NT2/D1 (cell line): ENCODE measurements at regions not wholly inside any gene's neighbourhood (a gene's known extent, or its start where the extent isn't known, plus 50 kb on each side); places are given as distances from the start of the nearest gene placed in this dataset.

Source experiments
- DNase-seq: peaks from one replicate; pipeline ENCODE4 v3.0.0-alpha.2; 2011; ENCODE audit warnings: low read depth, low spot score
- H3K27me3 ChIP-seq: 2 replicates; pipeline ENCODE4 v1.6.0; 2011; ENCODE audit warnings: mild to moderate bottlenecking; ENCODE audit not compliant: insufficient read length, insufficient read depth
- H3K36me3 ChIP-seq: 2 replicates; pipeline ENCODE4 v1.6.1; 2011; ENCODE audit warnings: mild to moderate bottlenecking, low read length, mixed read lengths; ENCODE audit not compliant: insufficient read depth, insufficient read length
- H3K4me1 ChIP-seq: 2 replicates; pipeline ENCODE4 v1.5.1; 2011; ENCODE audit not compliant: insufficient read depth, insufficient read length
- H3K4me3 ChIP-seq: 2 replicates; pipeline ENCODE4 v1.5.1; 2011; ENCODE audit warnings: low read depth; ENCODE audit not compliant: insufficient read length
- H3K9ac ChIP-seq: 2 replicates; pipeline ENCODE4 v1.6.0; 2011; ENCODE audit warnings: low read depth; ENCODE audit not compliant: insufficient read length
- H3K9me3 ChIP-seq: 2 replicates; pipeline ENCODE4 v1.5.1; 2011; ENCODE audit warnings: mild to moderate bottlenecking, low read length; ENCODE audit not compliant: insufficient read depth
- SUZ12 ChIP-seq: IDR thresholded peaks from 2 replicates; pipeline ENCODE4 v1.6.1; 2011; ENCODE audit not compliant: insufficient read length, insufficient read depth; ENCODE audit errors: extremely low read depth
- YY1 ChIP-seq: IDR thresholded peaks from 2 replicates; pipeline ENCODE4 v1.6.1; 2011; ENCODE audit not compliant: insufficient read length, insufficient read depth
- ZNF274 ChIP-seq: IDR thresholded peaks from 2 replicates; pipeline ENCODE4 v1.6.1; 2011; ENCODE audit warnings: mild to moderate bottlenecking, low read depth, low read length

DNA sequence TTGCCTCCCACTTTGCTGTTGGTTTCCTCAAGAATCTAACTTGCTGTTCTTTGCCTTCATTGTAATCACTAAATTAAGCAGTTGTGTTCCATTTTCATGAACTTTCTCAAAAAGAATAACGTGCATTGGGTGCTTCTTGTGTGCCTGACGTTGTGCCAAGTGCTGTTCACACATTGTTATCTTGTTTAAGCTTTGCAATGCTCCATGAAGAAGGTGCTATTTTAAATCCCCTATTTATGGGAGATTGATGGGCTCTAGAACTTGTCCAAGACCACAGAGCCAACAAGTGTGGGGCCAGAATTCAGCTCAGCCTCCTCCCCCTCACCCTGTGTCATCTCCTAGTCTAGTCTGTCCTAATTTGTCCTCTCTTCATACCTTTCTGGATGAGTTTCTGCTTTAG is 199.8 kb downstream of the C1orf94 start:
- H3K9ac ChIP-seq, result no peak overlapping the region

DNA sequence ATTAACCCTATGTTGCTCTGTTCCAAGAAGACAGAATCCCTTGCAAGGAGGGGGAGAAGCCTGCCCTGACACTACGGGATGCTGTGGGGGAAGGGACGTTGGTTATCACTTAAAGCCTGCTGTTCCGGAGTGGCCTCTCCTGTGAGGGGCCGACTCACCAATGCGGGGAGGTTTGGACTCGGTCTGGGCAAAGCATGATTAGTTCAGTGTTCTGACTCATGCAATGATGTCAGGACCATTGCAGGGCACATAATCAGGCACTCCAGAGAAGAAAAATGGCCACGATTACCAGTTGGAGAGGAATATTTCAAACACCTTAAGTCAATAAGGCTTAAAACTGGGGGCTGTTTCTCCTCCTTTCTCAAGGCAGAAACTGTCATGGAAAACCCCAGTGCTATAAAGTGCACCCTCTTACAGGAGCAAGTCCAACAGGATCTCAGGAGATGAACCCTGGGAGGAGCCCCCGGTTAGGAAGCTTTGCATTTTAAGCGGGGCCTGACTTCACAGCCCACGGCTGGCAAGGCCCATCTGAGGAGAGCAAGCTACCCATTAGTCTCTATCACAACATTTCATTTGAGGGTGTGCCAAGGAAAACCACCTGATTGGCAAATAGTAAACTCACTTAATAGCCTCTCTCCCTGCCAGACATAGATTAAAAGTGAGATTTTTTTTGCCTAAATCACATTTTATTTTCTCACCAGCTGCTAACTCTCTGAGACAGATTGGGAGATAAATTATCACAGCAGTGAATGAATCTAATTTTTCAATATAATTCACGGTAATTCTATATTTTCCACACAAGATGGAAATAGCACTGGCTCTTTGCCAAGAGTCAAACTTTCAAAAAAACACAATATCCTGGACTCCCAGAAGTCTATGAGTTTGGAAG is 202.5 kb downstream of the C1orf94 start:
- Histone ChIP-seq H3K36me3 (no peaks in the 10 kb centered on the region), H3K27me3 (peaks cover 5% of the 10 kb centered on the region), H3K9ac (no peak overlapping the region), H3K4me3 (no peak overlapping the region), H3K4me1 (no peaks in the 10 kb centered on the region), H3K9me3 (peaks cover 9% of the 10 kb centered on the region; the same call in 1 of the 2 replicates)
- no peak for TF ChIP-seq ZNF274
- no peak for TF ChIP-seq SUZ12
- no peak for TF ChIP-seq YY1
- no peak for DNase-seq

More for the DNA sequence above, 199.8 kb downstream of the C1orf94 start:
- DNase-seq, result no peak
- Histone ChIP-seq H3K9me3 (peaks cover 9% of the 10 kb centered on the region; the same call in 1 of the 2 replicates), H3K4me3 (no peak overlapping the region), H3K27me3 (peaks cover 5% of the 10 kb centered on the region), H3K4me1 (no peaks in the 10 kb centered on the region), H3K36me3 (no peaks in the 10 kb centered on the region)
- no peak for TF ChIP-seq YY1
- no peak for TF ChIP-seq ZNF274
- TF ChIP-seq SUZ12, result no peak

DNA sequence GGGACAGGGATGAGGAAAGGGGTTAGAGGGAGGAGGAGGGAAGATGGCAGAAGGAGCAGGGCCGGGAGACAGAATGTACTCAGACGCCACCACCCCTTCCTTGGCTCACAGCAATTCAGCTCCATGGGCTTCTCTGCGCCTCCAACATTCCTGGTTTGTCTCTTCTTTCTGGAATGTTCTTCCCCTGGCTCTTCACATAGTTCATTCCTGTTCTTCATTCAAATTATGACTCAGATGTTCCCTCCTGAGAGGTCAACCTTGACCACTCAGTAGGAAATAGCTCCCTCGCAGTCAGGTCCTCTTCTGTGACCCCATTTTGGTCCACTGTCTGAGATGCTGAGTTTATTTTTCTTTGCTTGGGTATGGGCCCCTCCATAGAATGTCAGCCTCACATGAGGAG is 203.2 kb downstream of the C1orf94 start:
- Histone ChIP-seq H3K36me3 (no peaks in the 10 kb centered on the region), H3K9ac (no peak overlapping the region), H3K4me3 (no peak overlapping the region), H3K4me1 (no peaks in the 10 kb centered on the region), H3K9me3 (peaks cover 9% of the 10 kb centered on the region; the same call in 1 of the 2 replicates), H3K27me3 (peaks cover 5% of the 10 kb centered on the region)
- TF ChIP-seq ZNF274 (no peak), SUZ12 (no peak), YY1 (no peak)
- no peak for DNase-seq

DNA sequence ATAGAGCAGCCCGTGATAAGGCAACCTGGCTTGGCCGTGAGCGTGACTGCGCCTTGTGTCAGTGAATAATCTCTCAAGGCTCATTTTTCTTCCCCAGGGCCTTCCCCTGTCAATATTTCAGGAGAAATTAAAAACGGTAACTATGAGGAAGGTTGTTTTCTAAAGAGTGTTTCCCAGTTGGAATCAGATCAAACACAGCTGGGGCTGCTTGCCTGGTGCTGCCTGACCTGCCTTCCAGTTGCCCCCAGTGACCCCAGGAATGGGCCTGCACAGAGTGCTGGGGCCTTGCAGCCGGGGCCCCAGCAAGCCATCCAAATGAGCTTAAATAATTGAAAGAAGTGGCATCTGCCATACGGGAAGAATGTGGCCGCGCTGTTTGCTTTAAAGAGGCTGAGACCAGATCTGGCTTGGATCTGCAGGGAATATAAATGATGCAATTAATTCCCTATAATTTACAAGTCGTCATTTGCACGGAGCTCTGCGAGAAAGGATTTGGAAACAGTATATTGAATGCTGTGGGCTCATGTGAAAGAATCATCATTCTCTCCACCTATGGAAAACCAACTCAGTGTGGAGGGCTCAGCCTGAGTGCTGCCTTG is 203.9 kb downstream of the C1orf94 start:
- H3K9ac ChIP-seq, result no peak overlapping the region
- no peak for TF ChIP-seq SUZ12
- TF ChIP-seq YY1, result no peak
- no peak for TF ChIP-seq ZNF274
- peaks cover 5% of the 10 kb centered on the region for H3K27me3 ChIP-seq
- H3K9me3 ChIP-seq, result peaks cover 9% of the 10 kb centered on the region; the same call in 1 of the 2 replicates
- H3K4me1 ChIP-seq, result no peaks in the 10 kb centered on the region
- H3K4me3 ChIP-seq, result no peak overlapping the region
- no peak for DNase-seq
- no peaks in the 10 kb centered on the region for H3K36me3 ChIP-seq

DNA sequence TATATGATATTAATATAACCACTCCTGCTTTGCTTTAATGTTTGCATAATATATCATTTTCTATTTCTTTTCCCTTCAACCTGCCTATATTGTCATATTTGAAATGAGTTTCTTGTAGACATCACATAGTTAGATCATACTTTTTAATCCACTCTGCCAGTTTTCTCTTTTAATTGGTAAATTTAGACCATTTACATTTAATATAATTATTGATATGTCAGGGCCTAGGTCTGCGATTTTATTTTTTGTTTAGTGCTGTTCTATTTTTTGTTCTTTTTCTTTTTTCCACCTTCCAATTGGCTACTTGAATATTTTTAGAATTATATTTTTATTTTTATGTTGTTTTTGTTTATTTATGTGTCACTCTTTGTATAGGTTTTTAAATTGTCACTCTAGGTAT is 213.3 kb downstream of the C1orf94 start:
- no peaks in the 10 kb centered on the region for H3K27me3 ChIP-seq
- H3K4me3 ChIP-seq, result no peak overlapping the region
- TF ChIP-seq YY1 (no peak), SUZ12 (no peak), ZNF274 (no peak)
- H3K9me3 ChIP-seq, result peaks cover 20% of the 10 kb centered on the region
- no peaks in the 10 kb centered on the region for H3K36me3 ChIP-seq
- no peaks in the 10 kb centered on the region for H3K4me1 ChIP-seq
- no peak overlapping the region for H3K9ac ChIP-seq
- no peak for DNase-seq

DNA sequence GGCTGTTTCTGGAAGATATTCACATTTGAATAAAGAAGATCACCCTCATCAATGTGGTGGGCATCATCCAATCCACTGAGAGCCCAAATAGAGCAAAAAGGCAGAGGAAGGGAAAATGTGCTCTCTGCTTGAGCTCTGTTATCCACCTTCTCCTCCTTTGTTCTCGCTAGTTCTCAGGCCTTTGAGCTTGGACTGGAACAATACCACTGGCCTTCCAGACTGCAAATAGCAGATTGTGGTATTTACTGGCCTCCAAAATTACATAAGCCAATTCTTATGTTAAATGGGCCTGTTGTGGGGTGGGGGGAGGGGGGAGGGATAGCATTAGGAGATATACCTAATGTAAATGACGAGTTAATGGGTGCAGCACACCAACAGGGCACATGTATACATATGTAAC is 219.3 kb downstream of the C1orf94 start:
- Histone ChIP-seq H3K27me3 (no peaks in the 10 kb centered on the region), H3K4me3 (no peak overlapping the region), H3K9me3 (peaks cover 5% of the 10 kb centered on the region; the same call in 1 of the 2 replicates), H3K4me1 (no peaks in the 10 kb centered on the region), H3K9ac (no peak overlapping the region), H3K36me3 (no peaks in the 10 kb centered on the region)
- TF ChIP-seq SUZ12 (no peak), YY1 (no peak), ZNF274 (no peak)
- peak; percentile 94 for DNase-seq

DNA sequence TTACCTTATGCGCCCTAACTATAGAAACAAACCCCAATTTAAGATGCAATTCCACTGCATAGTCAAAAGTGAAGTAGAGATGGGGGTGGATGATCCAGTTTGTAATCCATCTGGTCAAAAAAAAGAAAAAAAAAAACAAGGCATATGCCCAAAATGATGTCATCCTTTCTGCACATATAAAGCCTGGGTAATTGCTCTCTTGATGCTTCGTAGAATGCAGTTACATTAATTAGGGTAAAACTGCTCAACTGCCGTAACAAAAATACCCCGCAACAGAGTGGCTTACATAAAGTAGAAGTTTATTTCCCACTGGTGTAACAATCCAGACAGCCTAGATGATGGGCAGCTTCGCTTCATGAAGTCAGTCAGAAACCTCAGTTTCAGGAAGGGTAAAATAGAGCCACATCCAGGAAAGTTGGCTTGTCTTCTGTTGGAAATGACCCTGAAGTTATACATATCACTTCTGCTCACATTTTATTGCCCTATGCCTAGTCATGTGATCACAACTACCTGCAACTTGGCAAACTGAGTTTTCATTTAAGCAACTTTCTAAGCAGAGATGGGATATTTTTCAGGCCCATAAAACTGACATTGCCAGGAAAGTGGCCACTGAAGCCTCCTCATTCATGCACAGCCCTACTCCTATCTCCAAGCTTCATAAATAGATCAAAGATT is 221.7 kb downstream of the C1orf94 start:
- no peak for DNase-seq
- no peak for TF ChIP-seq ZNF274
- TF ChIP-seq YY1, result no peak
- TF ChIP-seq SUZ12, result no peak
- H3K36me3 ChIP-seq, result no peaks in the 10 kb centered on the region
- no peaks in the 10 kb centered on the region for H3K27me3 ChIP-seq
- no peak overlapping the region for H3K9ac ChIP-seq
- no peak overlapping the region for H3K4me3 ChIP-seq
- H3K9me3 ChIP-seq, result peaks cover 5% of the 10 kb centered on the region
- H3K4me1 ChIP-seq, result no peaks in the 10 kb centered on the region
